ENCODE measurements at regions not wholly inside any gene's neighbourhood (a gene's known extent, or its start where the extent isn't known, plus 50 kb on each side); places are given as distances from the start of the nearest gene placed in this dataset.

- TF ChIP-seq EZH2 (IDR thresholded peaks at IDR 0.05; ENCODE audit: insufficient read depth, low read length) (no peak), CTCF (IDR thresholded peaks at IDR 0.05; ENCODE audit: insufficient read depth, low read depth, low read length) (no peak)
These were observed 735.9 kb upstream of the PCDH9 start for GRCh38 chr13:67966065-67966464.
